WTC11 (cell line): ENCODE measurements at regions not wholly inside any gene's neighbourhood (a gene's known extent, or its start where the extent isn't known, plus 50 kb on each side); places are given as distances from the start of the nearest gene placed in this dataset.

ENCODE experiments used
- ATAC-seq: fragments of 200-7000 bp; cut with Tn5 transposase; 2 replicates; pipeline ENCODE4 v1.10.0; 2021; ENCODE audit warnings: mild to moderate bottlenecking, moderate library complexity
- CTCF ChIA-PET: fragments of 300-600 bp; sonication (Branson Sonifier 250); formaldehyde crosslinking; loops from one replicate; lab custom pipeline; 2021; ENCODE audit warnings: antibody characterized with exemption; lab: Charles Lee
- POLR2A ChIA-PET: fragments of 350-600 bp; sonication (Branson Sonifier 250); formaldehyde crosslinking; loops from one replicate; lab custom pipeline; 2021; ENCODE audit warnings: antibody characterized with exemption; lab: Charles Lee
- DNase-seq: peaks from one replicate; pipeline ENCODE4 v3.0.0; 2021; ENCODE audit warnings: low spot score
- H3K27ac Mint-ChIP-seq: 2 replicates; pipeline ENCODE4 v1.8.0; 2021; ENCODE audit warnings: mixed read lengths
- H3K27me3 Mint-ChIP-seq: 2 replicates; pipeline ENCODE4 v1.8.0; 2021; ENCODE audit warnings: low read depth, mild to moderate bottlenecking, moderate library complexity, mixed read lengths
- H3K36me3 Mint-ChIP-seq: 2 replicates; pipeline ENCODE4 v1.8.0; 2021; ENCODE audit warnings: mixed read lengths
- H3K4me1 Mint-ChIP-seq: 2 replicates; pipeline ENCODE4 v1.8.0; 2022; ENCODE audit warnings: mixed read lengths
- H3K4me3 Mint-ChIP-seq: 2 replicates; pipeline ENCODE4 v1.8.0; 2021; ENCODE audit warnings: mild to moderate bottlenecking, moderate library complexity, mixed read lengths
- H3K9me3 Mint-ChIP-seq: 2 replicates; pipeline ENCODE4 v1.8.0; 2021; ENCODE audit warnings: mixed read lengths
- AFF4 ChIP-seq: sonication (generic); formaldehyde crosslinking; IDR thresholded peaks from 2 replicates; pipeline ENCODE4 v1.8.1; 2023; ENCODE audit warnings: mild to moderate bottlenecking, missing genetic modification reagents, borderline replicate concordance
- ATF3 ChIP-seq: sonication (generic); formaldehyde crosslinking; conservative IDR thresholded peaks from 2 replicates; pipeline ENCODE4 v1.8.1; 2022; ENCODE audit warnings: mild to moderate bottlenecking, missing genetic modification reagents
- FOXJ3 ChIP-seq: sonication (generic); formaldehyde crosslinking; IDR thresholded peaks from 2 replicates; pipeline ENCODE4 v1.9.0; 2021; ENCODE audit warnings: missing genetic modification reagents, mild to moderate bottlenecking, borderline replicate concordance
- FOXK1 ChIP-seq: sonication (generic); formaldehyde crosslinking; IDR thresholded peaks from 2 replicates; pipeline ENCODE4 v1.8.0; 2022; ENCODE audit warnings: mild to moderate bottlenecking, moderate library complexity, missing genetic modification reagents
- HMGA2 ChIP-seq: fragments of 250-450 bp; sonication (Bioruptor Pico); IDR thresholded peaks from 2 replicates; pipeline ENCODE4 v1.4.0; 2021; ENCODE audit warnings: mild to moderate bottlenecking, moderate library complexity
- JAZF1 ChIP-seq: fragments of 250-450 bp; sonication (Bioruptor Pico); IDR thresholded peaks from 2 replicates; pipeline ENCODE4 v1.9.0; 2021; ENCODE audit warnings: moderate library complexity, mild to moderate bottlenecking, inconsistent platforms
- MXD4 ChIP-seq: fragments of 250-450 bp; sonication (Bioruptor Pico); IDR thresholded peaks from 2 replicates; pipeline ENCODE4 v1.8.0; 2021; ENCODE audit warnings: mild to moderate bottlenecking, moderate library complexity, borderline replicate concordance
- NR1H2 ChIP-seq: sonication (generic); formaldehyde crosslinking; IDR thresholded peaks from 2 replicates; pipeline ENCODE4 v1.9.0; 2021; ENCODE audit warnings: mild to moderate bottlenecking, moderate library complexity, missing genetic modification reagents
- PRRX2 ChIP-seq: fragments of 250-450 bp; sonication (Bioruptor Pico); IDR thresholded peaks from 2 replicates; pipeline ENCODE4 v1.8.0; 2021; ENCODE audit warnings: mild to moderate bottlenecking
- SOX15 ChIP-seq: fragments of 250-450 bp; sonication (Bioruptor Pico); IDR thresholded peaks from 2 replicates; pipeline ENCODE4 v1.9.0; 2021; ENCODE audit warnings: mild to moderate bottlenecking
- ZNF138 ChIP-seq: sonication (generic); formaldehyde crosslinking; conservative IDR thresholded peaks from 2 replicates; pipeline ENCODE4 v1.8.1; 2022; ENCODE audit warnings: mild to moderate bottlenecking, moderate library complexity, missing genetic modification reagents
- ZNF317 ChIP-seq: sonication (generic); formaldehyde crosslinking; IDR thresholded peaks from 2 replicates; pipeline ENCODE4 v1.8.1; 2023; ENCODE audit warnings: low read depth, mild to moderate bottlenecking, moderate library complexity, missing genetic modification reagents, borderline replicate concordance
- ZNF396 ChIP-seq: fragments of 250-450 bp; sonication (Bioruptor Pico); IDR thresholded peaks from 2 replicates; pipeline ENCODE4 v1.8.0; 2021; ENCODE audit warnings: mild to moderate bottlenecking, moderate library complexity, borderline replicate concordance
- ZNF416 ChIP-seq: fragments of 250-450 bp; sonication (Bioruptor Pico); IDR thresholded peaks from 2 replicates; pipeline ENCODE4 v1.9.0; 2021; ENCODE audit warnings: mild to moderate bottlenecking, inconsistent platforms
- ZNF423 ChIP-seq: fragments of 250-450 bp; sonication (Bioruptor Pico); IDR thresholded peaks from 2 replicates; pipeline ENCODE4 v2.1.2; 2022; ENCODE audit warnings: mild to moderate bottlenecking, moderate library complexity
- TF ChIP-seq, protein P1 (sequence below): sonication (generic); formaldehyde crosslinking; IDR thresholded peaks from 2 replicates; pipeline ENCODE4 v1.8.1; 2023; ENCODE audit warnings: mild to moderate bottlenecking, moderate library complexity, missing genetic modification reagents
- TF ChIP-seq, protein P2 (sequence below): sonication (generic); formaldehyde crosslinking; IDR thresholded peaks from 2 replicates; pipeline ENCODE4 v1.8.1; 2023; ENCODE audit warnings: mild to moderate bottlenecking, missing genetic modification reagents, moderate library complexity
- TF ChIP-seq, protein P3 (sequence below): fragments of 250-450 bp; sonication (Bioruptor Pico); conservative IDR thresholded peaks from 2 replicates; pipeline ENCODE4 v1.9.0; 2021; ENCODE audit warnings: mild to moderate bottlenecking

DNA sequence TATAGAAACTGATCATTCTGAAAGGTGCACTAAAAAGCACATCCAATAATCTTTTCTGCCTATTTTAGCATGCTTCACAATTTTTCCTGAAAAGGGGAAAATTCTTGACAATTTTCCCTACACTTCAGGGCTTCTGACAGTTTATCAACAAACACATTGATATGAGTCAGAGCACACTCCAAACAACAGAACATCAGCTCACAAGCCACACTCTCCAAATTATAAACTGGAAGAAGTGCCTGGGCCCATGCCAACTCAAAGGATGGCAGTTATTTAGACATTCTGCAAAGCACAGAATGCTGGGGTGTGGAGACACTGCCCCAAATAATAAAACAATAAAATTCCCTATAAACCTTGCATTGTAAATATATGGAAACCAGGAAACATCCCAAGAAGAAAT lies 90.8 kb downstream of the ELAPOR2 start (continued):
- TF ChIP-seq, protein P1, sequence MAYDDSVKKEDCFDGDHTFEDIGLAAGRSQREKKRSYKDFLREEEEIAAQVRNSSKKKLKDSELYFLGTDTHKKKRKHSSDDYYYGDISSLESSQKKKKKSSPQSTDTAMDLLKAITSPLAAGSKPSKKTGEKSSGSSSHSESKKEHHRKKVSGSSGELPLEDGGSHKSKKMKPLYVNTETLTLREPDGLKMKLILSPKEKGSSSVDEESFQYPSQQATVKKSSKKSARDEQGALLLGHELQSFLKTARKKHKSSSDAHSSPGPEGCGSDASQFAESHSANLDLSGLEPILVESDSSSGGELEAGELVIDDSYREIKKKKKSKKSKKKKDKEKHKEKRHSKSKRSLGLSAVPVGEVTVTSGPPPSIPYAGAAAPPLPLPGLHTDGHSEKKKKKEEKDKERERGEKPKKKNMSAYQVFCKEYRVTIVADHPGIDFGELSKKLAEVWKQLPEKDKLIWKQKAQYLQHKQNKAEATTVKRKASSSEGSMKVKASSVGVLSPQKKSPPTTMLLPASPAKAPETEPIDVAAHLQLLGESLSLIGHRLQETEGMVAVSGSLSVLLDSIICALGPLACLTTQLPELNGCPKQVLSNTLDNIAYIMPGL (CRISPR knock-in tag): no peak
- no peak for TF ChIP-seq NR1H2 (CRISPR knock-in tag)
- TF ChIP-seq JAZF1 (CRISPR knock-in tag): no peak
- no peak for TF ChIP-seq ZNF396 (CRISPR knock-in tag)

- Mint-ChIP-seq H3K9me3 (peaks cover under 1% of the 10 kb centered on the region; the same call in 1 of the 2 replicates), H3K27me3 (no peaks in the 10 kb centered on the region), H3K4me1 (peaks cover 61% of the 10 kb centered on the region), H3K27ac (0 out of 2 replicates have a peak overlapping the region, but pooled peaks have one; percentile 23), H3K4me3 (no peak overlapping the region), H3K36me3 (no peaks in the 10 kb centered on the region)
- POLR2A ChIA-PET: no interaction called here
- DNase-seq (no peak), ATAC-seq (peak; percentile 36)
- TF ChIP-seq MXD4 (CRISPR knock-in tag) (no peak), FOXJ3 (CRISPR knock-in tag) (no peak), SOX15 (CRISPR knock-in tag) (no peak), ZNF138 (CRISPR knock-in tag) (no peak), ZNF416 (CRISPR knock-in tag) (no peak), ZNF423 (CRISPR knock-in tag) (no peak), HMGA2 (CRISPR knock-in tag) (no peak), AFF4 (CRISPR knock-in tag) (no peak), FOXK1 (CRISPR knock-in tag) (no peak), ZNF317 (no peak), PRRX2 (no peak)
- TF ChIP-seq, protein P2, sequence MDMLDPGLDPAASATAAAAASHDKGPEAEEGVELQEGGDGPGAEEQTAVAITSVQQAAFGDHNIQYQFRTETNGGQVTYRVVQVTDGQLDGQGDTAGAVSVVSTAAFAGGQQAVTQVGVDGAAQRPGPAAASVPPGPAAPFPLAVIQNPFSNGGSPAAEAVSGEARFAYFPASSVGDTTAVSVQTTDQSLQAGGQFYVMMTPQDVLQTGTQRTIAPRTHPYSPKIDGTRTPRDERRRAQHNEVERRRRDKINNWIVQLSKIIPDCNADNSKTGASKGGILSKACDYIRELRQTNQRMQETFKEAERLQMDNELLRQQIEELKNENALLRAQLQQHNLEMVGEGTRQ (CRISPR knock-in tag): no peak
- TF ChIP-seq, protein P3, sequence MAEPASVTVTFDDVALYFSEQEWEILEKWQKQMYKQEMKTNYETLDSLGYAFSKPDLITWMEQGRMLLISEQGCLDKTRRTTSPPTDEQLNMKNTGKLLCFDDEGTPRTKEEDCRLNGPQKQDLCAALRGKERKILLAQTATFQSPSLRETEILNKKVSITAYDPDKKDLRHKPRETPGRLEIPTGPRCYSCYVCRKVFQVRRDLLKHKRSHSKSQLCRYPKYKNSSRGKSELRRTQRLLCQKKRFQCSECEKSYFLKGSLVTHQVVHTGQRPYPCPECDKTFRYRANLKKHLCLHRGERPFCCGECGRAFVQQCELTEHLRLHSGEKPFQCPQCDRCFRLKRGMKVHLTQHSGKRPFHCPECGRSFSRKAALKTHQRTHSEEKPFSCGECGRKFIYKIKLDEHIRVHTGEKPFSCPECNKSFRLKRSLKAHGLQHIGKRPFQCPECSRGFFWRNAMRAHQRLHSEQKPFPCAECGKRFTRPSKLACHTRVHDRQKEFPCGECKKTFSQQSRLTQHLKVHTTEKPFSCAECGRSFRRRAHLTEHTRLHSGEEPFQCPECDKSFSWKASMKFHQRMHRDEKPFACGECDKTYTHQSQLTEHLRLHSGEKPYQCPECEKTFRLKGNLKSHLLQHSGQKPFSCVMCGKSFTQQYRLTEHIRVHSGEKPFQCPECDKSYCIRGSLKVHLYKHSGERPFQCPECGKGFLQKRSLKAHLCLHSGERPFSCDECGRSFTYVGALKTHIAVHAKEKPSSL (CRISPR knock-in tag): no peak
- CTCF ChIA-PET: no interaction called here
Measured at GRCh38 chr7:86966916-86967315, 92.5 kb downstream of the ELAPOR2 start.

- POLR2A ChIA-PET: no interaction called here
- DNase-seq (no peak), ATAC-seq (no peak)
- H3K36me3 Mint-ChIP-seq: no peaks in the 10 kb centered on the region
- H3K9me3 Mint-ChIP-seq: no peaks in the 10 kb centered on the region
- peaks cover 55% of the 10 kb centered on the region for H3K4me1 Mint-ChIP-seq
- H3K27ac Mint-ChIP-seq: no peak overlapping the region
- CTCF ChIA-PET: no interaction called here
- no peak overlapping the region for H3K4me3 Mint-ChIP-seq
- no peaks in the 10 kb centered on the region for H3K27me3 Mint-ChIP-seq
- no peak for TF ChIP-seq ATF3
Measured at GRCh38 chr7:86965727-86966120, 93.7 kb downstream of the ELAPOR2 start.
